HCT116 (cell line): ENCODE measurements at regions not wholly inside any gene's neighbourhood (a gene's known extent, or its start where the extent isn't known, plus 50 kb on each side); places are given as distances from the start of the nearest gene placed in this dataset.

Source experiments
- CBX3 ChIP-seq: IDR thresholded peaks from 2 replicates; pipeline ENCODE4 v1.6.1; 2012; ENCODE audit warnings: low read depth
- CTCF ChIP-seq, 3 experiments: fragments of 200-600 bp in 1 of 3; sonication (generic) in 1 of 3; IDR thresholded peaks in 2 of 3; conservative IDR thresholded peaks in 1 of 3; 2 replicates each; pipeline ENCODE4 v1.5.1; 2012 to 2017; ENCODE audit warnings: low read depth in 2 of 3, low read length in 2 of 3, antibody characterized with exemption in 1 of 3, borderline replicate concordance in 1 of 3, control low read depth in 1 of 3, mild to moderate bottlenecking in 1 of 3, mixed read lengths in 1 of 3, mixed run types in 1 of 3, moderate library complexity in 1 of 3; ENCODE audit not compliant: insufficient read depth in 1 of 3
- EGR1 ChIP-seq: IDR thresholded peaks from 2 replicates; pipeline ENCODE4 v1.6.1; 2012; ENCODE audit warnings: low read depth

DNA sequence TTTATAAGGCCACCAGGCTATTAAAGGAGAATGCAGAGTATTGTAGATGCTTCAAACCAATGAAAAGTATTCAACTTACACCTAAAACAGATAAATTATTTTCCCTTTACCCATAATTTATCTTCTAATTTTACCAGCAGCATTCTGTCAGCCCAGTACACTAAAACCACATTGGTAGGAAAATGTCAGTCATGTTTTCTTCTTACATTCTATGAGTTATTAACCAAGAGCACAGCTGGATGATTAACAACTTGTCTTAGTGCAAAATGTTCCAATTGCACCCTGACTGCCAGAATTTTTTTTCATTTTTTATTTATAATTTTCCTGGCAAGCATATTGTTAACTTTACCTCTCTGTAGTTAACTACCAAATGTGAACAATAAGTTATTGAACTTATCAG is 79.0 kb upstream of the WDR75 start:
- TF ChIP-seq EGR1 (no peak), CBX3 (no peak), CTCF (IDR thresholded peaks at IDR 0.05 in 2 of 3, conservative IDR thresholded peaks at IDR 0.05 in 1 of 3; ENCODE audit: borderline replicate concordance in 1 of 3, insufficient read depth in 1 of 3, low read depth in 2 of 3, low read length in 2 of 3) (no peak)
